Right renal pelvis (tissue), 4 donors: ENCODE measurements at regions not wholly inside any gene's neighbourhood (a gene's known extent, or its start where the extent isn't known, plus 50 kb on each side); places are given as distances from the start of the nearest gene placed in this dataset.
A peak's percentile ranks its signal among the peaks of the same experiment; 100 is the strongest.
"Not testable (repeated sequence)": the region's sequence is repeated elsewhere in the genome, so short reads cannot be mapped to it uniquely, and the experiment has no call there.

Experiments used
- DNase-seq, 4 donors: peaks; one replicate each; pipeline ENCODE4 v3.0.0-alpha.2; 2013; ENCODE audit warnings: low read depth in 4 of 4, low spot score in 3 of 4, missing footprints in 1 of 4

GRCh38 chr2:187774551-187775071 is 220.4 kb upstream of the TFPI start:
- DNase-seq, result no peak

- no peak for DNase-seq
Observed at GRCh38 chr2:187775196-187775595, 221.0 kb upstream of the TFPI start.

- no peak for DNase-seq
Observed at GRCh38 chr2:187775651-187776050, 221.4 kb upstream of the TFPI start.

- DNase-seq, result no peak
Observed at GRCh38 chr2:187782301-187782700, 228.1 kb upstream of the TFPI start.

- DNase-seq, result no peak
Observed at GRCh38 chr2:187783446-187783845, 229.2 kb upstream of the TFPI start.

GRCh38 chr2:187784138-187784537 is 229.9 kb upstream of the TFPI start:
- DNase-seq, result not testable (repeated sequence)

- no peak for DNase-seq
Observed at GRCh38 chr2:187799601-187800000, 245.4 kb upstream of the TFPI start.

GRCh38 chr2:187803816-187804215 is 249.6 kb upstream of the TFPI start:
- no peak for DNase-seq

GRCh38 chr2:187815113-187815512 is 260.9 kb upstream of the TFPI start:
- DNase-seq, result no peak

- DNase-seq, result no peak
Observed at GRCh38 chr2:187819624-187820023, 265.4 kb upstream of the TFPI start.

- no peak for DNase-seq
Observed at GRCh38 chr2:187825108-187825507, 270.9 kb upstream of the TFPI start.

GRCh38 chr2:187826023-187826422 is 271.8 kb upstream of the TFPI start:
- DNase-seq, result no peak

- no peak for DNase-seq
Observed at GRCh38 chr2:187834787-187835186, 280.6 kb upstream of the TFPI start.

- DNase-seq, result no peak
Observed at GRCh38 chr2:187838690-187839089, 284.5 kb upstream of the TFPI start.

- no peak for DNase-seq
Observed at GRCh38 chr2:187842315-187842714, 288.1 kb upstream of the TFPI start.

GRCh38 chr2:187842978-187843847 is 289.0 kb upstream of the TFPI start:
- DNase-seq, result peak; percentile 28 to 58 (median 44)

- DNase-seq, result no peak
Observed at GRCh38 chr2:187847245-187848208, 293.3 kb upstream of the TFPI start.

GRCh38 chr2:187851955-187852561 is 297.8 kb upstream of the TFPI start:
- DNase-seq, result no peak

GRCh38 chr2:187853381-187853791 is 299.2 kb upstream of the TFPI start:
- no peak for DNase-seq

- DNase-seq, result no peak
Observed at GRCh38 chr2:187854801-187855200, 300.6 kb upstream of the TFPI start.

- no peak for DNase-seq
Observed at GRCh38 chr2:187855689-187856088, 301.5 kb upstream of the TFPI start.
